GM23338 (cell line): ENCODE measurements at regions not wholly inside any gene's neighbourhood (a gene's known extent, or its start where the extent isn't known, plus 50 kb on each side); places are given as distances from the start of the nearest gene placed in this dataset.

Source experiments
- ATAC-seq: fragments of 200-7000 bp; cut with Tn5 transposase; 3 replicates; pipeline ENCODE4 v1.9.1; 2020
- DNase-seq: peaks from one replicate; pipeline ENCODE4 v3.0.0-alpha.2; 2015; ENCODE audit warnings: low spot score
- H2AFZ ChIP-seq: fragments of 200-600 bp; sonication (generic); 2 replicates; pipeline ENCODE4 v1.8.0; 2016; ENCODE audit warnings: antibody characterized with exemption, mild to moderate bottlenecking, moderate library complexity
- H3F3A ChIP-seq: fragments of 200-600 bp; sonication (generic); replicated peaks from 2 replicates; pipeline ENCODE4 v1.8.0; 2017; ENCODE audit warnings: antibody characterized with exemption, mixed run types, low read depth
- H3K27ac ChIP-seq: fragments of 200-600 bp; sonication (generic); 2 replicates; pipeline ENCODE4 v1.6.1; 2016; ENCODE audit warnings: low read depth
- H3K27me3 ChIP-seq: fragments of 200-600 bp; sonication (generic); 2 replicates; pipeline ENCODE4 v1.8.0; 2016; ENCODE audit warnings: mild to moderate bottlenecking, mixed run types, moderate library complexity; ENCODE audit not compliant: insufficient read depth
- H3K36me3 ChIP-seq: fragments of 200-600 bp; sonication (generic); 2 replicates; pipeline ENCODE4 v1.8.0; 2016; ENCODE audit warnings: mild to moderate bottlenecking; ENCODE audit not compliant: insufficient read depth
- H3K4me1 ChIP-seq: fragments of 200-600 bp; sonication (generic); 2 replicates; pipeline ENCODE4 v1.8.0; 2016; ENCODE audit warnings: mild to moderate bottlenecking, moderate library complexity; ENCODE audit not compliant: insufficient read depth
- H3K4me2 ChIP-seq: fragments of 200-600 bp; sonication (generic); 2 replicates; pipeline ENCODE4 v1.7.1; 2017; ENCODE audit warnings: mixed run types
- H3K4me3 ChIP-seq: fragments of 200-600 bp; sonication (generic); 2 replicates; pipeline ENCODE4 v1.6.1; 2016; ENCODE audit warnings: mixed run types
- H3K79me2 ChIP-seq: fragments of 200-600 bp; sonication (generic); replicated peaks from 2 replicates; pipeline ENCODE4 v1.8.0; 2017; ENCODE audit warnings: mild to moderate bottlenecking; ENCODE audit not compliant: insufficient read depth
- H3K9me2 ChIP-seq: fragments of 200-600 bp; sonication (generic); 2 replicates; pipeline ENCODE4 v1.8.0; 2017; ENCODE audit not compliant: insufficient read depth
- H4K20me1 ChIP-seq: fragments of 200-600 bp; sonication (generic); replicated peaks from 2 replicates; pipeline ENCODE4 v1.8.0; 2017; ENCODE audit warnings: mild to moderate bottlenecking; ENCODE audit not compliant: insufficient read depth
- H3K27ac Mint-ChIP-seq: 2 replicates; pipeline ENCODE4 v1.8.0; 2020; ENCODE audit warnings: inconsistent platforms, mild to moderate bottlenecking, moderate library complexity, mixed read lengths
- H3K27me3 Mint-ChIP-seq: 3 replicates; pipeline ENCODE4 v1.8.0; 2022; ENCODE audit warnings: low read depth, mild to moderate bottlenecking, moderate library complexity, mixed read lengths, inconsistent platforms; ENCODE audit not compliant: insufficient read depth, poor library complexity
- H3K36me3 Mint-ChIP-seq: 3 replicates; pipeline ENCODE4 v1.8.0; 2021; ENCODE audit warnings: low read depth, mild to moderate bottlenecking, inconsistent platforms, moderate library complexity, mixed read lengths
- H3K4me1 Mint-ChIP-seq: 3 replicates; pipeline ENCODE4 v1.8.0; 2020; ENCODE audit warnings: mild to moderate bottlenecking, inconsistent platforms, mixed read lengths
- H3K4me3 Mint-ChIP-seq: 3 replicates; pipeline ENCODE4 v1.8.0; 2021; ENCODE audit warnings: moderate library complexity, mild to moderate bottlenecking, inconsistent platforms, mixed read lengths
- H3K9me3 Mint-ChIP-seq: 3 replicates; pipeline ENCODE4 v1.8.0; 2020; ENCODE audit warnings: moderate library complexity, mild to moderate bottlenecking, inconsistent platforms, mixed read lengths
- EZH2 ChIP-seq: fragments of 200-600 bp; sonication (generic); IDR thresholded peaks from one replicate; pipeline ENCODE4 v1.8.0; 2017; ENCODE audit warnings: antibody characterized with exemption, mild to moderate bottlenecking, low read depth; ENCODE audit not compliant: unreplicated experiment
- EZH2phosphoT487 ChIP-seq: fragments of 200-600 bp; sonication (generic); IDR thresholded peaks from one replicate; pipeline ENCODE4 v1.8.1; 2018; ENCODE audit warnings: antibody characterized with exemption; ENCODE audit not compliant: unreplicated experiment
- JUNB ChIP-seq: IDR thresholded peaks from one replicate; pipeline ENCODE4 v1.6.1; 2016; ENCODE audit warnings: antibody characterized with exemption; ENCODE audit not compliant: unreplicated experiment
- NANOG ChIP-seq: IDR thresholded peaks from 2 replicates; pipeline ENCODE4 v1.6.1; 2016; ENCODE audit warnings: antibody characterized with exemption, borderline replicate concordance
- POLR2AphosphoS5 ChIP-seq: IDR thresholded peaks from 2 replicates; pipeline ENCODE4 v1.6.1; 2016; ENCODE audit warnings: antibody characterized with exemption, low read depth
- STAT1 ChIP-seq: IDR thresholded peaks from one replicate; pipeline ENCODE4 v1.6.1; 2016; ENCODE audit warnings: antibody characterized with exemption; ENCODE audit not compliant: unreplicated experiment
- ZNF331 ChIP-seq: fragments of 250-450 bp; sonication (Bioruptor Pico); IDR thresholded peaks from 2 replicates; pipeline ENCODE4 v1.5.0; 2020; ENCODE audit warnings: low read depth, mild to moderate bottlenecking, moderate library complexity
- TF ChIP-seq, protein P1 (sequence below): IDR thresholded peaks from one replicate; pipeline ENCODE4 v1.6.1; 2018; ENCODE audit warnings: antibody characterized with exemption; ENCODE audit not compliant: unreplicated experiment
- TF ChIP-seq, protein P2 (sequence below), 2 experiments: fragments of 200-600 bp in 1 of 2; sonication (generic) in 1 of 2; conservative IDR thresholded peaks; 2 replicates each; pipeline versions ENCODE4 v1.5.1 to v1.6.1; 2016 to 2017; ENCODE audit warnings: antibody characterized with exemption in 2 of 2, low read depth in 2 of 2, mild to moderate bottlenecking in 2 of 2, moderate library complexity in 1 of 2
- TF ChIP-seq, protein P3 (sequence below): fragments of 250-450 bp; sonication (Bioruptor Pico); IDR thresholded peaks from 2 replicates; pipeline ENCODE4 v1.5.0; 2020; ENCODE audit warnings: mild to moderate bottlenecking, moderate library complexity

DNA sequence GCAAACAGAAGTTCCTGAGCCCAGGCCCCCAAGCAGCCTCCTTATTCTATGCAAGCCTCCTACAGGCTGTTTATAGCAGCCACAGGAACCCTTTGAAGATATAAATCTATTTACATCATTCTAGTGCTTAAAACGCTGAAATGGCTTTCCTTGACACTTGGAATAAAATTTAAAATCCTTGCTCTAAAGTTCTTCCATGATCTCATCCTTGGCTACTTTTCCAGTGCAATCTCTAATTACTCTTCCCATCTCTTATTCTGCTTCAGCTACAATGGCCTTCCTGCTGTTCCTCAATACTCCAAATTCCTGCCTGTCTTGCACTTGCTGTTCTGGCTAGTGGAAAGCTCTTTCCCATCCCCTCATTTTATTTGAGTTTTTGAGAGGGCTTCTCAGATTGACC, 634.2 kb upstream of the NR3C2 start (continued):
- TF ChIP-seq NANOG (no peak), JUNB (no peak), POLR2AphosphoS5 (no peak), EZH2 (no peak)

DNA sequence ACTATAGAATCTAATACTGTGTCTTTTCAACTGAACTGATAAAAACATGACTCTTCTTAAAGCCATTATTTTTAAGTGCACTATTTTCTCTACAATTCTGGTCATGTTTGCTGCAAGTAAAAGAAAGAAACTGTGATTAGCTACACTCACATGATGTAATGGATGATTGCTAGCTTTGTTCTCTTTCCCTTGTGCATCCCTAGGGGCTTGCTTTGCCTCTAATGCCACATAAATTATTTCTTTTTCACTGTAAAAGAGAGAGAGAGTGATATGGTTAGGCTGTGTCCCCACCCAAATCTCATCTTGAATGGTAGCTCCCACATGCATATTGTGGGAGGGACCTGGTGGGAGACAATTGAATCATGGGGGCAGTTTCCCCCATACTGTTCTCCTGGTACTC, 630.2 kb upstream of the NR3C2 start:
- DNase-seq, result no peak
- Mint-ChIP-seq H3K4me1 (no peaks in the 10 kb centered on the region; the same call in 2 of the 3 replicates), H3K36me3 (no peaks in the 10 kb centered on the region), H3K9me3 (no peaks in the 10 kb centered on the region; the same call in 2 of the 3 replicates), H3K27me3 (no peaks in the 10 kb centered on the region), H3K27ac (no peak overlapping the region), H3K4me3 (no peak overlapping the region)
- H3K4me1 ChIP-seq, result no peaks in the 10 kb centered on the region
- TF ChIP-seq JUNB (no peak), ZNF331 (CRISPR knock-in tag) (no peak), POLR2AphosphoS5 (no peak), STAT1 (no peak), EZH2phosphoT487 (no peak), NANOG (no peak), EZH2 (no peak)
- TF ChIP-seq, protein P1, sequence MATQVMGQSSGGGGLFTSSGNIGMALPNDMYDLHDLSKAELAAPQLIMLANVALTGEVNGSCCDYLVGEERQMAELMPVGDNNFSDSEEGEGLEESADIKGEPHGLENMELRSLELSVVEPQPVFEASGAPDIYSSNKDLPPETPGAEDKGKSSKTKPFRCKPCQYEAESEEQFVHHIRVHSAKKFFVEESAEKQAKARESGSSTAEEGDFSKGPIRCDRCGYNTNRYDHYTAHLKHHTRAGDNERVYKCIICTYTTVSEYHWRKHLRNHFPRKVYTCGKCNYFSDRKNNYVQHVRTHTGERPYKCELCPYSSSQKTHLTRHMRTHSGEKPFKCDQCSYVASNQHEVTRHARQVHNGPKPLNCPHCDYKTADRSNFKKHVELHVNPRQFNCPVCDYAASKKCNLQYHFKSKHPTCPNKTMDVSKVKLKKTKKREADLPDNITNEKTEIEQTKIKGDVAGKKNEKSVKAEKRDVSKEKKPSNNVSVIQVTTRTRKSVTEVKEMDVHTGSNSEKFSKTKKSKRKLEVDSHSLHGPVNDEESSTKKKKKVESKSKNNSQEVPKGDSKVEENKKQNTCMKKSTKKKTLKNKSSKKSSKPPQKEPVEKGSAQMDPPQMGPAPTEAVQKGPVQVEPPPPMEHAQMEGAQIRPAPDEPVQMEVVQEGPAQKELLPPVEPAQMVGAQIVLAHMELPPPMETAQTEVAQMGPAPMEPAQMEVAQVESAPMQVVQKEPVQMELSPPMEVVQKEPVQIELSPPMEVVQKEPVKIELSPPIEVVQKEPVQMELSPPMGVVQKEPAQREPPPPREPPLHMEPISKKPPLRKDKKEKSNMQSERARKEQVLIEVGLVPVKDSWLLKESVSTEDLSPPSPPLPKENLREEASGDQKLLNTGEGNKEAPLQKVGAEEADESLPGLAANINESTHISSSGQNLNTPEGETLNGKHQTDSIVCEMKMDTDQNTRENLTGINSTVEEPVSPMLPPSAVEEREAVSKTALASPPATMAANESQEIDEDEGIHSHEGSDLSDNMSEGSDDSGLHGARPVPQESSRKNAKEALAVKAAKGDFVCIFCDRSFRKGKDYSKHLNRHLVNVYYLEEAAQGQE, result no peak
- TF ChIP-seq, protein P2, sequence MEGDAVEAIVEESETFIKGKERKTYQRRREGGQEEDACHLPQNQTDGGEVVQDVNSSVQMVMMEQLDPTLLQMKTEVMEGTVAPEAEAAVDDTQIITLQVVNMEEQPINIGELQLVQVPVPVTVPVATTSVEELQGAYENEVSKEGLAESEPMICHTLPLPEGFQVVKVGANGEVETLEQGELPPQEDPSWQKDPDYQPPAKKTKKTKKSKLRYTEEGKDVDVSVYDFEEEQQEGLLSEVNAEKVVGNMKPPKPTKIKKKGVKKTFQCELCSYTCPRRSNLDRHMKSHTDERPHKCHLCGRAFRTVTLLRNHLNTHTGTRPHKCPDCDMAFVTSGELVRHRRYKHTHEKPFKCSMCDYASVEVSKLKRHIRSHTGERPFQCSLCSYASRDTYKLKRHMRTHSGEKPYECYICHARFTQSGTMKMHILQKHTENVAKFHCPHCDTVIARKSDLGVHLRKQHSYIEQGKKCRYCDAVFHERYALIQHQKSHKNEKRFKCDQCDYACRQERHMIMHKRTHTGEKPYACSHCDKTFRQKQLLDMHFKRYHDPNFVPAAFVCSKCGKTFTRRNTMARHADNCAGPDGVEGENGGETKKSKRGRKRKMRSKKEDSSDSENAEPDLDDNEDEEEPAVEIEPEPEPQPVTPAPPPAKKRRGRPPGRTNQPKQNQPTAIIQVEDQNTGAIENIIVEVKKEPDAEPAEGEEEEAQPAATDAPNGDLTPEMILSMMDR (conservative IDR thresholded peaks at IDR 0.05; ENCODE audit: low read depth in 2 of 2), result no peak
- TF ChIP-seq, protein P3, sequence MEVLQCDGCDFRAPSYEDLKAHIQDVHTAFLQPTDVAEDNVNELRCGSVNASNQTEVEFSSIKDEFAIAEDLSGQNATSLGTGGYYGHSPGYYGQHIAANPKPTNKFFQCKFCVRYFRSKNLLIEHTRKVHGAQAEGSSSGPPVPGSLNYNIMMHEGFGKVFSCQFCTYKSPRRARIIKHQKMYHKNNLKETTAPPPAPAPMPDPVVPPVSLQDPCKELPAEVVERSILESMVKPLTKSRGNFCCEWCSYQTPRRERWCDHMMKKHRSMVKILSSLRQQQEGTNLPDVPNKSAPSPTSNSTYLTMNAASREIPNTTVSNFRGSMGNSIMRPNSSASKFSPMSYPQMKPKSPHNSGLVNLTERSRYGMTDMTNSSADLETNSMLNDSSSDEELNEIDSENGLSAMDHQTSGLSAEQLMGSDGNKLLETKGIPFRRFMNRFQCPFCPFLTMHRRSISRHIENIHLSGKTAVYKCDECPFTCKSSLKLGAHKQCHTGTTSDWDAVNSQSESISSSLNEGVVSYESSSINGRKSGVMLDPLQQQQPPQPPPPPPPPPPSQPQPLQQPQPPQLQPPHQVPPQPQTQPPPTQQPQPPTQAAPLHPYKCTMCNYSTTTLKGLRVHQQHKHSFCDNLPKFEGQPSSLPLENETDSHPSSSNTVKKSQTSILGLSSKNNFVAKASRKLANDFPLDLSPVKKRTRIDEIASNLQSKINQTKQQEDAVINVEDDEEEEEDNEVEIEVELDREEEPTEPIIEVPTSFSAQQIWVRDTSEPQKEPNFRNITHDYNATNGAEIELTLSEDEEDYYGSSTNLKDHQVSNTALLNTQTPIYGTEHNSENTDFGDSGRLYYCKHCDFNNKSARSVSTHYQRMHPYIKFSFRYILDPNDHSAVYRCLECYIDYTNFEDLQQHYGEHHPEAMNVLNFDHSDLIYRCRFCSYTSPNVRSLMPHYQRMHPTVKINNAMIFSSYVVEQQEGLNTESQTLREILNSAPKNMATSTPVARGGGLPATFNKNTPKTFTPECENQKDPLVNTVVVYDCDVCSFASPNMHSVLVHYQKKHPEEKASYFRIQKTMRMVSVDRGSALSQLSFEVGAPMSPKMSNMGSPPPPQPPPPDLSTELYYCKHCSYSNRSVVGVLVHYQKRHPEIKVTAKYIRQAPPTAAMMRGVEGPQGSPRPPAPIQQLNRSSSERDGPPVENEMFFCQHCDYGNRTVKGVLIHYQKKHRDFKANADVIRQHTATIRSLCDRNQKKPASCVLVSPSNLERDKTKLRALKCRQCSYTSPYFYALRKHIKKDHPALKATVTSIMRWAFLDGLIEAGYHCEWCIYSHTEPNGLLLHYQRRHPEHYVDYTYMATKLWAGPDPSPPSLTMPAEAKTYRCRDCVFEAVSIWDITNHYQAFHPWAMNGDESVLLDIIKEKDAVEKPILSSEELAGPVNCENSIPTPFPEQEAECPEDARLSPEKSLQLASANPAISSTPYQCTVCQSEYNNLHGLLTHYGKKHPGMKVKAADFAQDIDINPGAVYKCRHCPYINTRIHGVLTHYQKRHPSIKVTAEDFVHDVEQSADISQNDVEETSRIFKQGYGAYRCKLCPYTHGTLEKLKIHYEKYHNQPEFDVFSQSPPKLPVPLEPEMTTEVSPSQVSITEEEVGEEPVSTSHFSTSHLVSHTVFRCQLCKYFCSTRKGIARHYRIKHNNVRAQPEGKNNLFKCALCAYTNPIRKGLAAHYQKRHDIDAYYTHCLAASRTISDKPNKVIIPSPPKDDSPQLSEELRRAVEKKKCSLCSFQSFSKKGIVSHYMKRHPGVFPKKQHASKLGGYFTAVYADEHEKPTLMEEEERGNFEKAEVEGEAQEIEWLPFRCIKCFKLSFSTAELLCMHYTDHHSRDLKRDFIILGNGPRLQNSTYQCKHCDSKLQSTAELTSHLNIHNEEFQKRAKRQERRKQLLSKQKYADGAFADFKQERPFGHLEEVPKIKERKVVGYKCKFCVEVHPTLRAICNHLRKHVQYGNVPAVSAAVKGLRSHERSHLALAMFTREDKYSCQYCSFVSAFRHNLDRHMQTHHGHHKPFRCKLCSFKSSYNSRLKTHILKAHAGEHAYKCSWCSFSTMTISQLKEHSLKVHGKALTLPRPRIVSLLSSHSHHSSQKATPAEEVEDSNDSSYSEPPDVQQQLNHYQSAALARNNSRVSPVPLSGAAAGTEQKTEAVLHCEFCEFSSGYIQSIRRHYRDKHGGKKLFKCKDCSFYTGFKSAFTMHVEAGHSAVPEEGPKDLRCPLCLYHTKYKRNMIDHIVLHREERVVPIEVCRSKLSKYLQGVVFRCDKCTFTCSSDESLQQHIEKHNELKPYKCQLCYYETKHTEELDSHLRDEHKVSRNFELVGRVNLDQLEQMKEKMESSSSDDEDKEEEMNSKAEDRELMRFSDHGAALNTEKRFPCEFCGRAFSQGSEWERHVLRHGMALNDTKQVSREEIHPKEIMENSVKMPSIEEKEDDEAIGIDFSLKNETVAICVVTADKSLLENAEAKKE (CRISPR knock-in tag), result no peak
- H3K4me3 ChIP-seq, result no peak overlapping the region
- no peak overlapping the region for H2AFZ ChIP-seq
- H3K4me2 ChIP-seq, result no peak overlapping the region
- H3K27ac ChIP-seq, result no peak overlapping the region
- no peaks in the 10 kb centered on the region for H4K20me1 ChIP-seq
- ATAC-seq, result no peak
- H3K36me3 ChIP-seq, result no peaks in the 10 kb centered on the region
- no peaks in the 10 kb centered on the region for H3K27me3 ChIP-seq
- no peaks in the 10 kb centered on the region for H3K79me2 ChIP-seq
- peaks cover 4% of the 10 kb centered on the region; the same call in 1 of the 2 replicates for H3K9me2 ChIP-seq
- no peaks in the 10 kb centered on the region for H3F3A ChIP-seq
